ENCODE measurements at regions not wholly inside any gene's neighbourhood (a gene's known extent, or its start where the extent isn't known, plus 50 kb on each side); places are given as distances from the start of the nearest gene placed in this dataset.

- no peak for DNase-seq (ENCODE audit: low read depth)
- H3K4me3 ChIP-seq (ENCODE audit: low read depth, low read length): no peak overlapping the region
- no peak for TF ChIP-seq CTCF (IDR thresholded peaks at IDR 0.05; ENCODE audit: low read depth, low read length, missing control alignments)
These were observed 54.8 kb upstream of the VGLL4 start for GRCh38 chr3:11698326-11699082.

GRCh38 chr3:11697701-11698100, 54.0 kb upstream of the VGLL4 start:
- no peak for DNase-seq (ENCODE audit: low read depth)
- TF ChIP-seq CTCF (IDR thresholded peaks at IDR 0.05; ENCODE audit: low read depth, low read length, missing control alignments): no peak
- H3K4me3 ChIP-seq (ENCODE audit: low read depth, low read length): no peak overlapping the region

GRCh38 chr3:11696054-11696453, 52.3 kb upstream of the VGLL4 start:
- no peak for TF ChIP-seq CTCF (IDR thresholded peaks at IDR 0.05; ENCODE audit: low read depth, low read length, missing control alignments)
- DNase-seq (ENCODE audit: low read depth): no peak
- no peak overlapping the region for H3K4me3 ChIP-seq (ENCODE audit: low read depth, low read length)
